ENCODE measurements at regions not wholly inside any gene's neighbourhood (a gene's known extent, or its start where the extent isn't known, plus 50 kb on each side); places are given as distances from the start of the nearest gene placed in this dataset.

GRCh38 chr2:219727771-219728429 lies 100.5 kb downstream of the SLC4A3 start:
- TF ChIP-seq, protein P1, sequence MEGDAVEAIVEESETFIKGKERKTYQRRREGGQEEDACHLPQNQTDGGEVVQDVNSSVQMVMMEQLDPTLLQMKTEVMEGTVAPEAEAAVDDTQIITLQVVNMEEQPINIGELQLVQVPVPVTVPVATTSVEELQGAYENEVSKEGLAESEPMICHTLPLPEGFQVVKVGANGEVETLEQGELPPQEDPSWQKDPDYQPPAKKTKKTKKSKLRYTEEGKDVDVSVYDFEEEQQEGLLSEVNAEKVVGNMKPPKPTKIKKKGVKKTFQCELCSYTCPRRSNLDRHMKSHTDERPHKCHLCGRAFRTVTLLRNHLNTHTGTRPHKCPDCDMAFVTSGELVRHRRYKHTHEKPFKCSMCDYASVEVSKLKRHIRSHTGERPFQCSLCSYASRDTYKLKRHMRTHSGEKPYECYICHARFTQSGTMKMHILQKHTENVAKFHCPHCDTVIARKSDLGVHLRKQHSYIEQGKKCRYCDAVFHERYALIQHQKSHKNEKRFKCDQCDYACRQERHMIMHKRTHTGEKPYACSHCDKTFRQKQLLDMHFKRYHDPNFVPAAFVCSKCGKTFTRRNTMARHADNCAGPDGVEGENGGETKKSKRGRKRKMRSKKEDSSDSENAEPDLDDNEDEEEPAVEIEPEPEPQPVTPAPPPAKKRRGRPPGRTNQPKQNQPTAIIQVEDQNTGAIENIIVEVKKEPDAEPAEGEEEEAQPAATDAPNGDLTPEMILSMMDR (IDR thresholded peaks at IDR 0.05): no peak
- no peak for TF ChIP-seq POLR2A (IDR thresholded peaks at IDR 0.05)
